Calu3 (cell line): ENCODE measurements at regions not wholly inside any gene's neighbourhood (a gene's known extent, or its start where the extent isn't known, plus 50 kb on each side); places are given as distances from the start of the nearest gene placed in this dataset.

ENCODE experiments used
- BruUV-seq: library from RNA; stranded (reverse); fragments of 400-500 nt; replicated peaks from 2 replicates; lab custom pipeline; 2021; lab: Mats Ljungman, UMichigan
- CTCF ChIA-PET: fragments of 300-600 bp; sonication (Branson Sonifier 250); formaldehyde crosslinking; loops from one replicate; lab custom pipeline; 2022; ENCODE audit warnings: antibody characterized with exemption; lab: Charles Lee
- DNase-seq: peaks from one replicate; pipeline ENCODE4 v3.0.0; 2022
- H3K27ac Mint-ChIP-seq: one replicate; pipeline ENCODE4 v1.8.0; 2022; ENCODE audit warnings: mixed read lengths; ENCODE audit not compliant: unreplicated experiment
- H3K27me3 Mint-ChIP-seq: one replicate; pipeline ENCODE4 v1.8.0; 2022; ENCODE audit warnings: mixed read lengths; ENCODE audit not compliant: unreplicated experiment
- H3K36me3 Mint-ChIP-seq: one replicate; pipeline ENCODE4 v1.8.0; 2022; ENCODE audit warnings: mild to moderate bottlenecking, moderate library complexity, mixed read lengths; ENCODE audit not compliant: insufficient read depth, unreplicated experiment
- H3K4me1 Mint-ChIP-seq: one replicate; pipeline ENCODE4 v1.8.0; 2022; ENCODE audit warnings: mild to moderate bottlenecking, low read depth, mixed read lengths; ENCODE audit not compliant: unreplicated experiment
- H3K4me3 Mint-ChIP-seq: one replicate; pipeline ENCODE4 v1.8.0; 2022; ENCODE audit warnings: mild to moderate bottlenecking, low read depth, moderate library complexity, mixed read lengths; ENCODE audit not compliant: unreplicated experiment
- H3K9me3 Mint-ChIP-seq: one replicate; pipeline ENCODE4 v1.8.0; 2022; ENCODE audit warnings: low read depth, mixed read lengths; ENCODE audit not compliant: unreplicated experiment
- CTCF ChIP-seq: fragments of 200-600 bp; IDR thresholded peaks from one replicate; pipeline ENCODE4 v1.8.0; 2022; ENCODE audit warnings: antibody characterized with exemption; ENCODE audit not compliant: unreplicated experiment
- intact Hi-C: fragments of 100-400 bp; cut with micrococcal nuclease; formaldehyde crosslinking; loops from one replicate; pipeline ENCODE4 v1.10.0; 2022; ENCODE audit not compliant: unreplicated experiment

GRCh38 chr2:121159291-121160071 is 125.5 kb downstream of the TFCP2L1 start:
- H3K36me3 Mint-ChIP-seq, result peaks cover 5% of the 10 kb centered on the region
- no peaks in the 10 kb centered on the region for H3K27me3 Mint-ChIP-seq
- BruUV-seq, result no TSS peak
- intact Hi-C loops, result no loop called here
- H3K27ac Mint-ChIP-seq, result no peak overlapping the region
- CTCF ChIA-PET, result interaction anchor here (0.6 to 1.4 kb wide), 5 partner anchors 11 to 628 kb away, joined by 3 to 4 read pairs (median 3); no protein-coding TSS in a partner anchor
- TF ChIP-seq CTCF, result no peak
- H3K9me3 Mint-ChIP-seq, result peaks cover 11% of the 10 kb centered on the region
- no peak overlapping the region for H3K4me3 Mint-ChIP-seq
- DNase-seq, result no peak
- peaks cover 10% of the 10 kb centered on the region for H3K4me1 Mint-ChIP-seq

GRCh38 chr2:121160366-121160765 is 124.6 kb downstream of the TFCP2L1 start:
- Mint-ChIP-seq H3K27me3 (no peaks in the 10 kb centered on the region), H3K4me3 (no peak overlapping the region), H3K9me3 (peaks cover 11% of the 10 kb centered on the region), H3K27ac (no peak overlapping the region), H3K36me3 (peaks cover 5% of the 10 kb centered on the region), H3K4me1 (peaks cover 4% of the 10 kb centered on the region)
- TF ChIP-seq CTCF, result no peak
- no TSS peak for BruUV-seq
- DNase-seq, result no peak
- intact Hi-C loops, result no loop called here
- CTCF ChIA-PET, result interaction anchor here (1.0 to 1.4 kb wide), 3 partner anchors 10 to 32 kb away, joined by 3 to 4 read pairs (median 3); no protein-coding TSS in a partner anchor

GRCh38 chr2:121161272-121161671 is 123.7 kb downstream of the TFCP2L1 start:
- no peak overlapping the region for H3K4me3 Mint-ChIP-seq
- H3K4me1 Mint-ChIP-seq, result no peaks in the 10 kb centered on the region
- no peak overlapping the region for H3K27ac Mint-ChIP-seq
- intact Hi-C loops, result no loop called here
- no peaks in the 10 kb centered on the region for H3K27me3 Mint-ChIP-seq
- peaks cover 5% of the 10 kb centered on the region for H3K36me3 Mint-ChIP-seq
- CTCF ChIA-PET, result interaction anchor here (0.6 to 1.4 kb wide), 2 partner anchors 9 to 199 kb away, joined by 3 to 4 read pairs; no protein-coding TSS in a partner anchor
- peaks cover 11% of the 10 kb centered on the region for H3K9me3 Mint-ChIP-seq
- no peak for DNase-seq
- no TSS peak for BruUV-seq
- TF ChIP-seq CTCF, result no peak

GRCh38 chr2:121162893-121163292 is 122.1 kb downstream of the TFCP2L1 start:
- Mint-ChIP-seq H3K36me3 (no peaks in the 10 kb centered on the region), H3K4me1 (no peaks in the 10 kb centered on the region), H3K9me3 (peaks cover 7% of the 10 kb centered on the region), H3K27ac (no peak overlapping the region), H3K27me3 (no peaks in the 10 kb centered on the region), H3K4me3 (no peak overlapping the region)
- intact Hi-C loops, result no loop called here
- no peak for TF ChIP-seq CTCF
- CTCF ChIA-PET, result no interaction called here
- BruUV-seq, result no TSS peak
- no peak for DNase-seq
